ENCODE measurements at regions not wholly inside any gene's neighbourhood (a gene's known extent, or its start where the extent isn't known, plus 50 kb on each side); places are given as distances from the start of the nearest gene placed in this dataset.

- TF ChIP-seq, protein P1, sequence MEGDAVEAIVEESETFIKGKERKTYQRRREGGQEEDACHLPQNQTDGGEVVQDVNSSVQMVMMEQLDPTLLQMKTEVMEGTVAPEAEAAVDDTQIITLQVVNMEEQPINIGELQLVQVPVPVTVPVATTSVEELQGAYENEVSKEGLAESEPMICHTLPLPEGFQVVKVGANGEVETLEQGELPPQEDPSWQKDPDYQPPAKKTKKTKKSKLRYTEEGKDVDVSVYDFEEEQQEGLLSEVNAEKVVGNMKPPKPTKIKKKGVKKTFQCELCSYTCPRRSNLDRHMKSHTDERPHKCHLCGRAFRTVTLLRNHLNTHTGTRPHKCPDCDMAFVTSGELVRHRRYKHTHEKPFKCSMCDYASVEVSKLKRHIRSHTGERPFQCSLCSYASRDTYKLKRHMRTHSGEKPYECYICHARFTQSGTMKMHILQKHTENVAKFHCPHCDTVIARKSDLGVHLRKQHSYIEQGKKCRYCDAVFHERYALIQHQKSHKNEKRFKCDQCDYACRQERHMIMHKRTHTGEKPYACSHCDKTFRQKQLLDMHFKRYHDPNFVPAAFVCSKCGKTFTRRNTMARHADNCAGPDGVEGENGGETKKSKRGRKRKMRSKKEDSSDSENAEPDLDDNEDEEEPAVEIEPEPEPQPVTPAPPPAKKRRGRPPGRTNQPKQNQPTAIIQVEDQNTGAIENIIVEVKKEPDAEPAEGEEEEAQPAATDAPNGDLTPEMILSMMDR (IDR thresholded peaks at IDR 0.05), result no peak
- TF ChIP-seq EZH2 (IDR thresholded peaks at IDR 0.05; ENCODE audit: borderline replicate concordance, insufficient read depth, low read depth, low read length, poor library complexity, severe bottlenecking), result no peak
These were observed 156.6 kb upstream of the OPRM1 start for GRCh38 chr6:153882411-153882810.
